ENCODE measurements at regions not wholly inside any gene's neighbourhood (a gene's known extent, or its start where the extent isn't known, plus 50 kb on each side); places are given as distances from the start of the nearest gene placed in this dataset.

DNA sequence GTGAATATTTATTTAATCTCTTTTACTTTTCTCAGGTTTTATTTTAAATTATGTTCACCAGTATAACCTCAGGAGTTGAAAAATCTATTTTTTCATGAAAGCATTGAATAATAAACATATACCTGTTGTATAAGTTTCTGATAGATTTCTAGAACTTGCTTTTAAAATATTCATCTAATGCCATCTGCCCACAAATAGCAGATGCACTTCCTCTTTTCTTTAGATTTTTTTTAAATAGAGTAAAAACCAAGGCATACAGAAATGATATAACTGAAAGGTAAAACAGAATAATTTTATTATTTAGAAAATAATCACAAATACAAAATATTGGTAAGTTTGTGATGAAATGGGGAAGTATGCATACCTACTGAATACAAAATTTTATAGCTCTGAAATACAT is 130.7 kb upstream of the PRMT6 start:
- no peak for DNase-seq

GRCh38 chr1:106926803-106927582 is 129.5 kb upstream of the PRMT6 start:
- no peak for DNase-seq

- no peak for DNase-seq
Measured at GRCh38 chr1:106937104-106937503, 119.4 kb upstream of the PRMT6 start.

GRCh38 chr1:106944721-106945120 is 111.8 kb upstream of the PRMT6 start:
- DNase-seq, result no peak

GRCh38 chr1:106952776-106953175 is 103.7 kb upstream of the PRMT6 start:
- DNase-seq, result no peak

- no peak for DNase-seq
Measured at GRCh38 chr1:106954661-106955229, 101.7 kb upstream of the PRMT6 start.

GRCh38 chr1:106956721-106957120 is 99.8 kb upstream of the PRMT6 start:
- no peak for DNase-seq

GRCh38 chr1:106957795-106958194 is 98.7 kb upstream of the PRMT6 start:
- DNase-seq, result no peak

- no peak for DNase-seq
Measured at GRCh38 chr1:106960412-106960811, 96.1 kb upstream of the PRMT6 start.

DNA sequence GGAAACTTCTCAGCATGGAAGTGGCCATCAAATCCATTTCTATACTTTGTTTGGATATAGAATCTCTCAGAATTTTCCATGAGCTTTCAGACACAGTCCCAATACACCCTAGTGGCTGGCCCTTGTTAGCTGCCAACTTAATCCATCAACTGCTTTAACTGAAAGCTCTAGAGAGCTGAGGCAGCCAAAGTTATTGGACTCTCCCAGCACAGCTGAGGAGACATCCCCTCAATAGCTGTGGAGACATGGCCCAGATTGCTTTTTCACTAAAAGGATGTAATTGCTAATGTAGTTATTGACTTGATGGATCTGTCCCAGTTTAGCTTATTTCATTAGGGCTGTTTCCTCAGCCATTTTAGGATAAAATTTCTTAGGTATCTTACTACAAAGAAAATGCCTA is 94.8 kb upstream of the PRMT6 start:
- no peak for DNase-seq

GRCh38 chr1:106962591-106962990 is 93.9 kb upstream of the PRMT6 start:
- DNase-seq, result no peak

GRCh38 chr1:106964495-106964894 is 92.0 kb upstream of the PRMT6 start:
- no peak for DNase-seq

GRCh38 chr1:106968644-106969043 is 87.8 kb upstream of the PRMT6 start:
- no peak for DNase-seq

- DNase-seq, result no peak
Measured at GRCh38 chr1:106969731-106970130, 86.7 kb upstream of the PRMT6 start.

DNA sequence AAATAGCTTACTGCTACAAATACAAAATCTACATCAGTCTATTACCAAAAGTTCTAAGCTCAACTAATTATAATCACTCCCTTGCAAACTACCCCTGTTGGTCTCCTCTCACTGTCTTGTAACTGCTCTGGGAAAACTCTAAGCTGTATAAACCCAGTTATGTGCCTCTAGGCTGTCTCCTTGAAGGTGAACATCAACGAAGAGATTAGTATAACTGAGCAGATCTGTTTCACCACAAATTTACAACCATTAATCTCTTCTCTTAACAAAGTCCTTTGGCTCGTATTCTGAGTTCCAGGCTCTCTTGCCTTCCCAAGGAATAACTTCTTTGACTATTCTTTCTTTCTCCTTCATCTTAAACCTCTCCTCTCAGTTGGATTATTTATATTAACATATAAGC is 84.4 kb upstream of the PRMT6 start:
- DNase-seq, result no peak

- no peak for DNase-seq
Measured at GRCh38 chr1:106975944-106976343, 80.5 kb upstream of the PRMT6 start.

DNA sequence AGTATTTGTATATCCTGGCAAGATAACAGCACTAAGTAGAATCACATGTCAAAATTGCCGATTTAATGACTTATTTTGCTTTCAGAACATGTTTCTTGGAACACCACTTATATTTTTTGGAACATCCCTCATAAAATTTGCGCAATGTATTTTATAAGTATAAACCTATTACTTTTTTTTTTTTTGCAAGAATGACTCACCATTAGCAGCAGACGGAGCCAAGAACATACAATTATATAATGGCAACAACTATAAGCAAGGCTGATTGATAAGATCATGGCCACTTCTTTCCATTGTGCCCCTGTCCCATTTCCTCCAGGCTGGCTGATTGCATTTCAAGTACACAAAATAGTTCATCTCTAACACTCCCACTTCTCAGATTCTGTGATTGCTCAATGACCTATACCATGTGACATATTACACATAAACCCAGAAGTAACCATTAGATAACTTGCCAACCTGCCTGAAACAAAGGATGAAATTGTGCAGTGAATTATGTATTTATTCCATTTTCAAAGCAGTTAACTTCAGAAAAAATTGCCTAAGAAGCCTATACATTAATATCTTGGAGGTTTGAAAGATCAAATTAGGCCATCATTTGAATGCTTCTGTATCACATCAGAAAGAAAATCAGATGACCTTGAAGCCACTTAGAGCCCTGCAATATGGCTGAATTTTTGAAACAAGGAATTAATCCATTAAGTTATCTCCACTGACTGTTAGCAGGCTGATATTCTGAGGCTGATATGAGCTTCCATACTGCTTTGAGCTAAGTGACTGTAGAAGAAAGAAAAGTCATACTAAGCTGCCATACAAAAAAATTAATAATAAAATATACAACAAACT is 77.8 kb upstream of the PRMT6 start:
- peak in 2 of 4 experiments; percentile 1 to 2 for DNase-seq

DNA sequence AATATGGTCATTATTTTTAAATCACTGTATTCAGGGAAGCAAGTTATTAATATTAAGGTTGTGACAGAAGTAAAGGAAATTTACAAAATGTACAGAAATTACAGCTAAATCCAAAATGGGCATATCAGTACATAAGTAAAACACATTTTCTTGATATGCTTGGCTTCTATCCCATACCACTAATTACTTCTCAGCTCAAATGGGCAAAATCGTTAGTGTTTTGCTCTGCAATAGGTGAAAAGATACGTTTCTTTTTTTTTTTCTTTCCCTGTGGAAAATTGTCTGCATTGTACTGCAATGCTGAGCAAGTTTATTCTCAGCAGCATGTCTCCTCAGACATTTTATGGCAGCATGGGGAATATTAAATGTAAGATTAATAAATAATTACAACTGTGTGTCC is 77.1 kb upstream of the PRMT6 start:
- DNase-seq, result no peak

- no peak for DNase-seq
Measured at GRCh38 chr1:106980121-106980520, 76.4 kb upstream of the PRMT6 start.

- DNase-seq, result no peak
Measured at GRCh38 chr1:106984801-106985200, 71.7 kb upstream of the PRMT6 start.

DNA sequence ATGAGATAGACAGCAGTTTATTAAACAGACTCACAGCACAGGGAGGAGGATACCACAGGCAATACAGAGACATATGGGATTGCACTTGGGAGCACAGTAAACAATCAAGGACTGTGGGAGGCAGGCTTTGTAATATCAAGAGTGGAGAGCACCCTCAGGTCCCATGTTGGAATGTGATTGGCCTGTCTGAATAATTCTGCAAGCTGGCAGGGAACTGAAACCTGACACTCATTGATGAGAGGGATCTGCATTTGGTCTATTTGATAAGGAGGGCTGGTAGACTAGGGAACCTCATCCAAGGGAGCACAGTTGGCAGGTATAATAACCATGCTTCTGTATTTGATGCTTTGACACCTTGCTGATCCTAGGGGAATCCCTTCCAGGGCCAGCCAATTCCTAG is 69.9 kb upstream of the PRMT6 start:
- DNase-seq, result no peak

GRCh38 chr1:106995970-106996369 is 60.5 kb upstream of the PRMT6 start:
- DNase-seq, result no peak

DNA sequence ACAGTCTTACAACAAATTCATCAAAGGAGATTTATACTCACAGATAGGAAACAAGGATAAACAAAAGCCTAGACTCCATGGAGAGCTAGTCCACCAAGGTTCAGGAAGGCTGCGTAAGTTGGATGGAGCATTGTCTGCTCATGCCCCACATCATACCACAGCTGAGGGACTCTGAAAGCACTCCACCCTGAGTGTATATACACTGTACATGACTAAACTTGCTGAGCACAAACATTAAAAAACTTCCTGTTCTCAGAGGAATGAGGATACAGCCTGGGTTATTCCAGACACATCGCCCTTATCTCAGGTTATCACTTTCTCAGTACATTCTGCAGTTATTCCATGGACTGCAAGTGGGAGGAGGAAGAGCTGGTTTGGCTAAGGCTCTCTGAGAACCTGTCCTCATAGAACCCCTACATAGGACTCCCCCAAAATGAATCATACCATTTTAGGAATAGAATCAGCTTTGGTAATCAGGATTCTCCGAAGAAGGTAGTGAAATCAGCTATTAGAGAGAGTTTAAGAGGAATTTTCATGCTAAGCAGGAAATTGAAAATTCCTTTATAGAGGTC is 58.0 kb upstream of the PRMT6 start:
- DNase-seq, result no peak
